ENCODE measurements at regions not wholly inside any gene's neighbourhood (a gene's known extent, or its start where the extent isn't known, plus 50 kb on each side); places are given as distances from the start of the nearest gene placed in this dataset.

GRCh38 chr5:53399926-53400697 is 80.3 kb upstream of the FST start:
- Histone ChIP-seq H3K9me3 (ENCODE audit: low read depth, low read length) (no peaks in the 10 kb centered on the region), H3K27ac (ENCODE audit: low read depth, low read length) (peak overlapping the region; percentile 79), H3K79me2 (ENCODE audit: insufficient read depth, low read length) (no peaks in the 10 kb centered on the region), H3K36me3 (ENCODE audit: insufficient read depth, low read length) (no peaks in the 10 kb centered on the region), H3K27me3 (ENCODE audit: insufficient read depth, low read length) (no peaks in the 10 kb centered on the region), H3K4me3 (ENCODE audit: insufficient read depth, low read length) (no peak overlapping the region), H3K4me2 (ENCODE audit: insufficient read depth, low read length) (no peak overlapping the region), H3K4me1 (ENCODE audit: insufficient read depth, low read length) (peaks cover 53% of the 10 kb centered on the region), H2AFZ (ENCODE audit: low read length) (no peak overlapping the region), H4K20me1 (ENCODE audit: insufficient read depth, low read length) (no peaks in the 10 kb centered on the region)
- DNase-seq (ENCODE audit: insufficient read length, low spot score, missing footprints) = peak; percentile 42
- TF ChIP-seq, protein P1, sequence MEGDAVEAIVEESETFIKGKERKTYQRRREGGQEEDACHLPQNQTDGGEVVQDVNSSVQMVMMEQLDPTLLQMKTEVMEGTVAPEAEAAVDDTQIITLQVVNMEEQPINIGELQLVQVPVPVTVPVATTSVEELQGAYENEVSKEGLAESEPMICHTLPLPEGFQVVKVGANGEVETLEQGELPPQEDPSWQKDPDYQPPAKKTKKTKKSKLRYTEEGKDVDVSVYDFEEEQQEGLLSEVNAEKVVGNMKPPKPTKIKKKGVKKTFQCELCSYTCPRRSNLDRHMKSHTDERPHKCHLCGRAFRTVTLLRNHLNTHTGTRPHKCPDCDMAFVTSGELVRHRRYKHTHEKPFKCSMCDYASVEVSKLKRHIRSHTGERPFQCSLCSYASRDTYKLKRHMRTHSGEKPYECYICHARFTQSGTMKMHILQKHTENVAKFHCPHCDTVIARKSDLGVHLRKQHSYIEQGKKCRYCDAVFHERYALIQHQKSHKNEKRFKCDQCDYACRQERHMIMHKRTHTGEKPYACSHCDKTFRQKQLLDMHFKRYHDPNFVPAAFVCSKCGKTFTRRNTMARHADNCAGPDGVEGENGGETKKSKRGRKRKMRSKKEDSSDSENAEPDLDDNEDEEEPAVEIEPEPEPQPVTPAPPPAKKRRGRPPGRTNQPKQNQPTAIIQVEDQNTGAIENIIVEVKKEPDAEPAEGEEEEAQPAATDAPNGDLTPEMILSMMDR (IDR thresholded peaks at IDR 0.05; ENCODE audit: extremely low read depth, low read depth, low read length) = no peak

DNA sequence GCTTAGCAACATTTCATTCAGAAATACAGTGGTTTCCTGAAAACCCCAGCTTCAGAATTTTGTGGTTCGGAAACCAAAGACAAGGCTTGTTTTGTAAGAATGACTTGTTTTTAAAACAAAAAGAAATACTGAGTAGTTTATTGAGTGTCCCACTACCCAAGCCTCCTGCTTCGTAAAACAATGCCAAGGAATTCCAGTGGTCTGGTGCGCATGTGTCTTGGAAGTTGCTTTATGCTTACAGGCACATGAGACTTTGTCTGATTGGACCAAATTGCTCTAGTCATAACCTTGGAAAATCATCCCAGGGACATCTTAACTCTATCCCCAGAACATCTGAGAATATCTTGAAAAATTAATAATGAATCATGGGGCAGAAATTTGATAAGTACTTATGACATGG is 77.1 kb upstream of the FST start:
- Histone ChIP-seq H2AFZ (ENCODE audit: low read length) (no peak overlapping the region), H3K4me2 (ENCODE audit: insufficient read depth, low read length) (no peak overlapping the region), H3K9me3 (ENCODE audit: low read depth, low read length) (no peaks in the 10 kb centered on the region), H3K4me1 (ENCODE audit: insufficient read depth, low read length) (peaks cover 62% of the 10 kb centered on the region), H3K79me2 (ENCODE audit: insufficient read depth, low read length) (no peaks in the 10 kb centered on the region), H3K27me3 (ENCODE audit: insufficient read depth, low read length) (no peaks in the 10 kb centered on the region), H3K27ac (ENCODE audit: low read depth, low read length) (peak overlapping the region; percentile 94), H3K4me3 (ENCODE audit: insufficient read depth, low read length) (no peak overlapping the region), H4K20me1 (ENCODE audit: insufficient read depth, low read length) (no peaks in the 10 kb centered on the region), H3K36me3 (ENCODE audit: insufficient read depth, low read length) (no peaks in the 10 kb centered on the region)
- DNase-seq (ENCODE audit: insufficient read length, low spot score, missing footprints) = no peak
- TF ChIP-seq, protein P1 (IDR thresholded peaks at IDR 0.05; ENCODE audit: extremely low read depth, low read depth, low read length) = no peak

- peak overlapping the region; percentile 94 for H3K27ac ChIP-seq (ENCODE audit: low read depth, low read length)
- TF ChIP-seq, protein P1 (IDR thresholded peaks at IDR 0.05; ENCODE audit: extremely low read depth, low read depth, low read length) = no peak
- H3K4me2 ChIP-seq (ENCODE audit: insufficient read depth, low read length) = no peak overlapping the region
- peaks cover 58% of the 10 kb centered on the region for H3K4me1 ChIP-seq (ENCODE audit: insufficient read depth, low read length)
- H3K79me2 ChIP-seq (ENCODE audit: insufficient read depth, low read length) = no peaks in the 10 kb centered on the region
- no peak overlapping the region for H3K4me3 ChIP-seq (ENCODE audit: insufficient read depth, low read length)
- no peaks in the 10 kb centered on the region for H3K27me3 ChIP-seq (ENCODE audit: insufficient read depth, low read length)
- no peaks in the 10 kb centered on the region for H3K36me3 ChIP-seq (ENCODE audit: insufficient read depth, low read length)
- DNase-seq (ENCODE audit: insufficient read length, low spot score, missing footprints) = no peak
- H3K9me3 ChIP-seq (ENCODE audit: low read depth, low read length) = no peaks in the 10 kb centered on the region
- H2AFZ ChIP-seq (ENCODE audit: low read length) = no peak overlapping the region
- no peaks in the 10 kb centered on the region for H4K20me1 ChIP-seq (ENCODE audit: insufficient read depth, low read length)
Measured at GRCh38 chr5:53403758-53404157, 76.7 kb upstream of the FST start.

GRCh38 chr5:53405396-53405795 is 75.0 kb upstream of the FST start:
- Histone ChIP-seq H3K9me3 (ENCODE audit: low read depth, low read length) (no peaks in the 10 kb centered on the region), H3K79me2 (ENCODE audit: insufficient read depth, low read length) (no peaks in the 10 kb centered on the region), H3K4me2 (ENCODE audit: insufficient read depth, low read length) (no peak overlapping the region), H3K4me1 (ENCODE audit: insufficient read depth, low read length) (peaks cover 43% of the 10 kb centered on the region), H3K4me3 (ENCODE audit: insufficient read depth, low read length) (no peak overlapping the region), H3K36me3 (ENCODE audit: insufficient read depth, low read length) (no peaks in the 10 kb centered on the region), H2AFZ (ENCODE audit: low read length) (no peak overlapping the region), H4K20me1 (ENCODE audit: insufficient read depth, low read length) (no peaks in the 10 kb centered on the region), H3K27me3 (ENCODE audit: insufficient read depth, low read length) (no peaks in the 10 kb centered on the region), H3K27ac (ENCODE audit: low read depth, low read length) (peak overlapping the region; percentile 94)
- no peak for DNase-seq (ENCODE audit: insufficient read length, low spot score, missing footprints)
- TF ChIP-seq, protein P1 (IDR thresholded peaks at IDR 0.05; ENCODE audit: extremely low read depth, low read depth, low read length) = no peak

Measured in osteoblast (primary cell).